GM18499 (cell line): ENCODE measurements at regions not wholly inside any gene's neighbourhood (a gene's known extent, or its start where the extent isn't known, plus 50 kb on each side); places are given as distances from the start of the nearest gene placed in this dataset.

ENCODE experiments used
- ATAC-seq: cut with Tn5 transposase; IDR thresholded peaks from one replicate; pipeline ENCODE4 v1.9.1; 2021; ENCODE audit warnings: moderate number of reproducible peaks; ENCODE audit not compliant: insufficient read depth, unreplicated experiment

- no peak for ATAC-seq
Observed at GRCh38 chr3:127387556-127388153, 99.8 kb upstream of the PRR20G start.

GRCh38 chr3:127387119-127387518 is 99.3 kb upstream of the PRR20G start:
- no peak for ATAC-seq

- ATAC-seq = no peak
Observed at GRCh38 chr3:127386490-127386889, 98.6 kb upstream of the PRR20G start.

GRCh38 chr3:127385540-127385870 is 97.7 kb upstream of the PRR20G start:
- no peak for ATAC-seq

GRCh38 chr3:127384717-127385539 is 97.1 kb upstream of the PRR20G start:
- ATAC-seq = no peak

- ATAC-seq = no peak
Observed at GRCh38 chr3:127383656-127384179, 95.9 kb upstream of the PRR20G start.

- no peak for ATAC-seq
Observed at GRCh38 chr3:127377801-127378655, 90.2 kb upstream of the PRR20G start.

- no peak for ATAC-seq
Observed at GRCh38 chr3:127375151-127375930, 87.5 kb upstream of the PRR20G start.

GRCh38 chr3:127374086-127375010 is 86.5 kb upstream of the PRR20G start:
- no peak for ATAC-seq

- no peak for ATAC-seq
Observed at GRCh38 chr3:127373441-127374085, 85.7 kb upstream of the PRR20G start.

- ATAC-seq = no peak
Observed at GRCh38 chr3:127371846-127372245, 84.0 kb upstream of the PRR20G start.

- no peak for ATAC-seq
Observed at GRCh38 chr3:127371334-127371733, 83.5 kb upstream of the PRR20G start.

GRCh38 chr3:127370906-127371305 is 83.1 kb upstream of the PRR20G start:
- ATAC-seq = no peak

GRCh38 chr3:127369356-127369935 is 81.6 kb upstream of the PRR20G start:
- no peak for ATAC-seq

GRCh38 chr3:127368186-127369032 is 80.6 kb upstream of the PRR20G start:
- ATAC-seq = no peak

GRCh38 chr3:127367593-127367992 is 79.7 kb upstream of the PRR20G start:
- no peak for ATAC-seq

- no peak for ATAC-seq
Observed at GRCh38 chr3:127366383-127366782, 78.5 kb upstream of the PRR20G start.
